ENCODE measurements at regions not wholly inside any gene's neighbourhood (a gene's known extent, or its start where the extent isn't known, plus 50 kb on each side); places are given as distances from the start of the nearest gene placed in this dataset.

DNA sequence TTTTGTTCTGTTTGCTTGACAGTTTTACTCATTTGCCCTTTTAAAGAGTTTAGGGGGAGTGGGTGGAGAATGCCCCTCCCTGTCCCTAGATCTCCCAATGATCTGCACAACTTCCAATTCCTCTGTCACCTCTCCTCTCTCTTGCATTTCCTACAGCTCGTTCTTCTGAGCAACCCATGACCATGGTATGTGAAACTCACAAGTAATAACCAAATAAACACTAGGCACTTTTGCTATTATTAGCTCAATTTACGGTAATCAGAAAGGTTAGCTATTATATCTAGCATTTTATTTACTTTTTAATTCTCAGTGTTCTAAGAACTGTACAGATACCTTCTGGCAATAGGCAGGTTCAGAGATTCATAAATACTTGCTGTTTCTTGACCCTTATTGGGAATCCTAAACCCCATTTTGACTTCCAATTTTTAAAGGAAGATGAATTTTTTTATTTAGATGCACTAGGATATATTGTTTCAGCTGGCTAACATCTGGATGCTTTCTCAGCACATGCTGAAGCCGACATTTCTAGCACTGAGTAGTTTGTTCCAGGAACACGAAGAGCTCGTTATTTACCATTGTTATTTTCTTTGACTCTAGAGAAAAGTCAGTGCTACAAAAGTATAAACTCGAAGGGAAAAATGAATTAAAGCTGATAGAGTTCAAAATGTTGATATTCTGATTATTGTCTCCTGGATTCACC is 194.7 kb upstream of the TLL1 start:
- DNase-seq: no peak

DNA sequence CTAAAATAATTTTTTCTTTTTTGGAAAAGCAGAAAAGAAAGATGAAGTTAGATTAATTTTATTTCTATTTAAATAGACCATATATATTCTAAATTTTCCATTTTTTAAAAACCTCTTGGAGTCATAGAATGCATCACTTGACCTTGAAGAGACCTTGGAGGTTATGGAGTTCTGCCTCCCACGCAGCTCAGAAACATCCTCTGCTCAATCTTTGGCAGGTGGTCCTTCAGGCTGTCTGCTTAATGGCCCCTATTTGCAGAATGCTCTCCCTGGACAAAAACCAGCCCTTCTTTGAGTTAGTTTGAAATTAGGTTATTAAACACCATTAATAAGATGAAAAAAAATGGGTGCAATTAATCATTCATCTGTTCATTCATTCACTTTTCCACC is 194.1 kb upstream of the TLL1 start:
- DNase-seq: no peak

DNA sequence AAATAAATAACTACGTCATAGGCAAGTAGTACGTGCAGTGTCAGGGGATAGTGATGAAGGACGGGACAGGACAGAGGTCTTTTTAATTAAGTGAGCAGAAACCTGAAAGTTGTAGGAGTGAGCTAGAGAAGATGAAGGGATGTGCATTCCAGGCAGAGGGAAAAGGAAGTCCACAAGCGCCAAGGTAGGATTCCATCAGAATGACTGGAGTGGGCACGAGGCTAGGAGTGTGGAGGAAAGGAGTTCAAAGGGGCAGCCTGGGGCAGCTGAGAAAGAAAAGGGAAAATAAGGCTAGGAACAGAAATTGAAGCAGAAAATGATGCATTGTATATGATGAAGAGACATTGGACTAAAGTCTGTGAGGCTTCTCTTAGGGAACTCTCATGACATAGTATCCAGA is 192.2 kb upstream of the TLL1 start:
- no peak for DNase-seq

DNA sequence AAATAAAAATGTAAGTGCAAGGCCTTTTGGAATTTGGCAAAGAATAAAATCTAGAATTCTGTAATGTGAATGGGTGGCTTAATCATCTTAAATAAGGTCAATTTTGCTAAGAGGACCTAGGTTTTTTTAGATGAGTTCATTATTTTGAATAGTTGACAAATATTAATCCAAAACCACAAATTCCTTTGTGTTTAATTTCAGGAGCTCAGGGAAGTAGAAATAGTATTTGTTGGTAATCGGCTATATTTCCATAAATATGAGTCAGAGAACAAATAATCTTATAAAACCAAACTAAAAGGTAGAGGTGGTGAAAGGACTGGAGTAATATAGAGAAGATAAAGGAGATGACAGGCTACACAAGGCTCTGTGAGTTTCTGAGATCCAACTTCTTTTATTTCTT is 190.4 kb upstream of the TLL1 start:
- no peak for DNase-seq

- no peak for DNase-seq
Observed at GRCh38 chr4:165684177-165684805, 188.7 kb upstream of the TLL1 start.

DNA sequence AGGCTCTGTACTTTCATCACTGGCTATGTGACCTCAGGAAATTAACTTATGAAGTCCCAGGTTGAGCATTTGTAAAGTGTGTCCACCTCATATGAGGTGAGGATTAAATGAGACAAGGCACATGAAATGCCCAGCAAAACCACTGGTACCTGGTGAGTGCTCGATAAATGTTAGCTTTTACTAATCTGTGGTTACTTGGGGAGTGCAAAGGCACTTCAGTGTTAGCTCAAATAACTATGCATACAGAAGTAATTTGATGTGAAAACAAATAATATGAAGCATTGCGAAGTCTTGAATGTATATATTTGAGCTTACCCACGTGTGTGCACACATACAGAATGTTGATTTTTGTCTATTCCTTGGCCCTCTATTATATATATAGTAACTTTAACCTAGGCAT is 186.3 kb upstream of the TLL1 start:
- DNase-seq: no peak

GRCh38 chr4:165689159-165689558 is 183.9 kb upstream of the TLL1 start:
- no peak for DNase-seq

GRCh38 chr4:165692082-165692481 is 181.0 kb upstream of the TLL1 start:
- DNase-seq: no peak

DNA sequence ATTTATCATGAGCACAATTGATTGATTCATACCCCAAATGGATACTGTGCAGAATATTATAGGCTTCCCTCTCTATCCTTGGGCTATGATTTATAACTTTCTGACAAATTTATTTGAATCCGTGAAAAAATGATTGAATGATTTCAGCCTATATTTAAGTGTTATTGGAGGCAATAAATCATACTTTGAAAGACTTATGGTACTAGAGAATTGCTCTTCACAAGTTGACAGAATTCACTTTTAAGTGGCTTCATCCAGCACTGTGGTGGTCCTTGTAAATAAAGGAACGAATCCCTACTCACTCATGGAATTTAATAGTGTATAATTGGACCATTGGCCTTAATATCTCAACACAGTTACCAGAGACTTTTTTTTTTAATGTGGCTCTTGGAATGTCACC is 174.8 kb upstream of the TLL1 start:
- DNase-seq: no peak

- no peak for DNase-seq
Observed at GRCh38 chr4:165699055-165699454, 174.0 kb upstream of the TLL1 start.

GRCh38 chr4:165700855-165701254 is 172.2 kb upstream of the TLL1 start:
- no peak for DNase-seq

DNA sequence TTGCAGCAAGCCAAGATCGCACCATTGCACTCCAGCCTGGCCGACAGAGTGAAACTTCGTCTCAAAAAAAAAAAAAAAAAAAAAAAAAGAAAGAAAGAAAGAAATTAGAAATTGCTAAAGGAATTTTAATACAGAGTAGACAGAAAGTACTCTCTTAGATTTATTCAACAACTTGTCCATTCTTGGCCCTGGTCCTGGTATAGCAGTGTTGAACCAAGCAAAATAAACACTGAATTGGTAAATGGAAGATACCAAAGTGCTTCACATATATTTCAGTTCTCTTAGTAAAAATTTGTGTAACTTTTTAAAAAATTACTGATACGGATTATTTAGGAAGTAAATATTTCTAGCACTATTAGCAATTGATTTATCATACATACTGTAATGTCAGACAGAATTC is 165.9 kb upstream of the TLL1 start:
- no peak for DNase-seq

- no peak for DNase-seq
Observed at GRCh38 chr4:165709516-165709915, 163.5 kb upstream of the TLL1 start.

DNA sequence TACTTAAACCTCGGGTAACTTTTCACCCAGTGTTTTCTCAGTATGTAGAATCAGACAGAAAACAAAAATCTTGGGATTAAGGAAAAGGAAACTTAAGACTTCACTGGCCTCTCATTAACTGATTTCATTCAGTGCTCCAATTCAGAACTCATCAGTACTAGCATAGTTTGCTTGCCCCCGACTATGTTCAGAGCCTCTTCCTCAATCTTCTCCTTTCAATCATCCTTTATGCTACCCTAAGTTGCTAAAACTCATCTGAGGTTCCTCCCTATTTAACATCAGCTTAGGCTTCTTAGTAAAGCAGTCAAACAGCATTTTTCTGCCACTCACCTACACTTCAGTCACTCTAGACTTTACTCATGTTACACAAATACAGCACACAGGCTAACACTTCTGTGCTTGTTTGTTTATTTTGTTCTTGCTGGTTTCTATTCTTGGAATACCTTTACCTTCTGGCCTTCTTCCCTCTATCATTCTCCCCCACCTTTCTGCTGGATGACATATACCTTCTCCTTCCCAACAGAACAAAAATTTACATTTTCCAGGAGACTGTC is 163.0 kb upstream of the TLL1 start:
- no peak for DNase-seq

DNA sequence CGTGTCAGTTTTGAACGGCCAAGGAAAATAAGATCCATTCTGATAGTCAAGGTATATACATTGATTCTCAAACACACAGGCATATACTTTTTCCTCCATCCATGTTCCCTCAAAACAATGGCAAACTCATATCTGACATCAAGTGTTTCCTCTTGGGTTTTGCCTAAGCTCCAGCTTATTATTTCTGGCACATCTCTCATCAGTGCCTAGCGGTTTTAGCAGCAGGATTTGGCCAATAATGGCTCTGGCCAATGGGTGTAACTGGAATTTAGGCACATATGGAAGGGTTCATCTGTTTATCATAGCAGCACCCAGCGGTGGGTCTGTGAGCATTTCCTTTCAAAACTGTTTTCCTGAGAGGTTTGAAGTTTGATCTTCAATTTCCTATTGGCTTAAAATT is 161.6 kb upstream of the TLL1 start:
- DNase-seq: no peak

DNA sequence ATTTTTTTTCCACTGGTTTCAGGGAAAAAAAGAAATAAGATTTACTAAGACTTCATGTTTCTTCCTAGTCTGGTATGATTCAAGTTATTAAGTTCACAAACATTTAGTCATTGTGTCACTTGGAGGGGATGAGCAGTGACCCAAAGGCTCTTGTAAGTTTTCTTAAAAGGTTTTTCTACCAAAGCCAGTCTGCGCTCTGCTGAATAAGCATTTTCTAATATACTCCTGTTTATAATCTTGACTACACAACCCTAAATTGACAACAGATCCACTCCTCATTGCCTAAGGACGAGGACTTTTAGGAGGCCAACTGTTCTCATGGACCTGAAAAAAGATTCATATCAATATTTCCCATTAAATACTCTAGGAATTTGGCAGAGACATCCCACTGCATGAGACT is 161.1 kb upstream of the TLL1 start:
- DNase-seq: no peak

DNA sequence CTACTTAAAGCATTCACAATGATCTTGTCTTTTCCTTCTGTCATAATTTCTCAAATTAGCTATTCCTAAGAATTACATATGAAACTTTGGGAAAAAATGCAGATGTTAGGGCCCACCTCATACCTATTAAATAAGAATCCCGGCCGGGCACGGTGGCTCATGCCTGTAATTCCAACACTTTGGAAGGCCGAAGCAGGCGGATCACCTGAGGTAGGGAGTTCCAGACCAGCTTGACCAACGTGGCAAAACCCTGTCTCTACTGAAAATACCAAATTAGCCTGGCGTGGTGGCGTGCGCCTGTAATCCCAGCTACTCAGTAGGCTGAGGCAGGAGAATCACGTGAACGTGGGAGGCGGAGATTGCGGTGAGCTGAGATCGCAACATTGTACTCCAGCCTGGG is 158.4 kb upstream of the TLL1 start:
- no peak for DNase-seq

DNA sequence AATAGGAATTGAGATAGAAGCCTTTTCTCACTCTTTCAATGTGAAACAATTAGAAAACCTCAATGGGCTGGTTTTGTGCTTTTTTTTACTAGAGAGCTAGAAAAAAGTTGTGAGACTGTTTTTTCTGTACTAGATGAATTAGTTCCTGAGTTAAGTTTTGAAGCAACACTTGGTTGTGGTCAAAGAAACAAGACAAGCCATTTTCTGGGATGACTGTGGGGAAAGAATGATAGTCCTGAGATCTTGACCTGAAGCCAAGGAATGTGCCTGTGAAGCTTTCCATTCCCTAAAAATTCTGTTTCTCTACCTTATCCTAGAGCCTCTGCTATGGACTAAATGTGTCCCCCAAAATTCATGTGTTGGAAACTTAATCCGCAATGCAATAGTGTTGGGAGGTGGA is 157.8 kb upstream of the TLL1 start:
- DNase-seq: no peak

DNA sequence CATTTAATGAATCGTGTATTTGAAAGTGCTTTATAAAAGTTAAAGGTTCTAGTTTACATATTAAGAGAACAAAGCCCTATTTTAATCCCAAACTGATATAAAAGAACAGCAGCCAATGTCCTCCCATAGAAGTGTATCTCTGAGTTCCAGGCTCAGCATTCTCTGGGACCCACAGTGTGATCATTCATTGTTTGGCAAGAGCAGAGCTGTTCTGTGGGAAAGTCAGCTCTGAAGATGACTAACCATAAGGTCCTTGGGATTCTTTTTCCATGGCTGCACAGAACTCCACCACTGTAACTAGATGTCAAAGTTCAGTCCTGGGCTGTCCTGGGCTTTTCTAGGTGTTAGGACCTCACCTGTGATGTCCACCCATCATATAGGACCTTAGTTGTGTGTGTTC is 157.0 kb upstream of the TLL1 start:
- no peak for DNase-seq

- DNase-seq: no peak
Observed at GRCh38 chr4:165716472-165716871, 156.6 kb upstream of the TLL1 start.

GRCh38 chr4:165718660-165719059 is 154.4 kb upstream of the TLL1 start:
- no peak for DNase-seq

GRCh38 chr4:165720411-165721082 is 152.5 kb upstream of the TLL1 start:
- no peak for DNase-seq

DNA sequence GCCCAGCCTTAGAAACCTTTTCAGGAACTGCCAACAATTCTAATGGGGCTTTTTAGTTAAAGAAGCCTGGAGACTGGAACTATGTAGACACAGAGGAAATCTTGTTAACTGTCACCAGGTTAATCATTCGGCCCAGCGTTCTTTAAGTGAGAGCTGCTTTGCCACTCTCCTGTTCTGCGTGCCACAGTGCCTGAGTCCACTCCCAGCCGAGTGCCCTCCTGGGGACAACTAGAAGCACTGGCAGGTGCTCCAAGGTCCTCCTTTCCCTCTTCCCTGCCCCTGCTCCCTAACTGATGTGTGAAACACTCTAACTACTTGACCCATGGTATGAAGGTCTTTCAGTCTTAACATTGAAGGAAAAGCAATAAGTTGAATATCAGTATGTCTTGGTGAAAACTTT is 151.2 kb upstream of the TLL1 start:
- no peak for DNase-seq

DNA sequence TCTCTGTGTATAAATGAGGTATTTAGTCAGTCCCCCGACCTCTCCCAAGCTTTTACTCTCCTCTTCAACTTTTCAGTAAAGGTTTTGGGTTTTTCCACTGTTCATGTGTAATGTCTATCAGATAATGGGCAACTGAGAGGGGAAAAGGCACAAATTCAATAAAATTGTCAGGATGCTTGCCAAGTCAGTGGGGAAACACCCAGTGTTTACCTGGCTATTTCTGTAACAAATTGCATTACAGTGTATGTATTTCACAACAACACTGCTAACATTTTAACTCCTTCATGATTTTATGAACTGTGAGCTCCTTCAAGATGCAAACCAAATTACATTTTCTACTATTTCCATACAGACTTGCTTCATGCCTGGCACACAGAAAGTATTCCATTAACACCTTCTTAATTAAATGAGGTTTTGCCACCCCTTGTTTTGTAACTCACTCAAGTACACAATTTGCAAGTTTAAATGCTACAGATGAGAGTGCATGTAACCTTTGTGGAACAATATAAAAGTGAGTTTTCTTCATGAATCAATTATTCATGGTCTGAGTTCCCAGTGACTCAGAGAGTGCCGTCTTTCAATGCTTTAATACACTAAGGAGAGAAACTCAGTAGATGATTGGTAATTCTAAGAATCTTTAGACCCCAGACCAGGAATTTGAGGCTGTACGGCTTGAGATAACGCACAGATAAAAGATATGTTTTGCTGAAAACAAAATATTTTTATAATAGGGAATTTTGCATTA is 149.8 kb upstream of the TLL1 start:
- no peak for DNase-seq

Measured in SW 1271 (cell line).